SIG-M5 (cell line): ENCODE measurements at regions not wholly inside any gene's neighbourhood (a gene's known extent, or its start where the extent isn't known, plus 50 kb on each side); places are given as distances from the start of the nearest gene placed in this dataset.

Experiments used
- DNase-seq: peaks from one replicate; lab custom pipeline; 2025; lab: John Stamatoyannopoulos, UW

DNA sequence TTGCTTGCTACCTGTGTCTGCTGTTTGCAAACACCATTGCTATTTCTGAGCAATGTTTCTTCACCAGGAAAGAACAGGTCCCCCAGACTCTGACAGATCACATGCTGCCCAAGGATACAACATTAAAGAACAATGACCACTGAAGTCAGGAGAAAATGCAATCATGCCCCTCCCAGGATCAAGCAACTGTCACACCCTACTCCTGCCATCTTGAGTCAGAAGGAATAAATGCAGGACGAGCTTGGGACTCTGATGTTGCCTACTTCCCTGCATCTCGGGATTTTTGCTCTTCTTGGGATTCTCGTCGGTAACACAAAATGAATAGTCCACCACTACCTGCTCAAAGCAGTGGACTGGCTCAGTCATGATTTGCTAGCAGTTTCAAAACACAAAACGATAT is 490.6 kb downstream of the COG6 start:
- no peak for DNase-seq

DNA sequence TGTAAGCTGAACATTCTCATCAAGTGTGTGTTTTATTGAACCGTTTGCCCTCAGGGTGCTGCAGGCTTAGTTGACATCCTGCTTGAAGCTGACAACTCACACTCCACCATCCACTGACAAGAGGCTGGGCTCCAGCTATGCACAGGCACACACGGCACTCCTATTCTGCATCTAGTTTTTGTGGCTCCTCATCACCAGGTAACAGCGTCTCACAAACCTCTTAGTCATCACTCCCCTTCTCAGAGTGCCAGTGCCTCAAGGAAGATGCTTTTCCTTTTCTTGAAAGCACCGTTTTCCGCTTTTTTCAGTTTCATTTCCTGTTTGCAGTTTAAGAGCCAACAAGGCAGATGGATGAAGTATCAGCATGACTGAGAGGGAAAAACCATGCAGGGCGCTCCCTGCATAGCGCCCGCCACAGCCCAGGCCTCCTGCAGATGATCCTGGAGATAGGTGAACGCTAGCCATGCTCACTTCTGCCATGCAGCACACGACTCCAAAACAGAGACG is 491.2 kb downstream of the COG6 start:
- DNase-seq: no peak

DNA sequence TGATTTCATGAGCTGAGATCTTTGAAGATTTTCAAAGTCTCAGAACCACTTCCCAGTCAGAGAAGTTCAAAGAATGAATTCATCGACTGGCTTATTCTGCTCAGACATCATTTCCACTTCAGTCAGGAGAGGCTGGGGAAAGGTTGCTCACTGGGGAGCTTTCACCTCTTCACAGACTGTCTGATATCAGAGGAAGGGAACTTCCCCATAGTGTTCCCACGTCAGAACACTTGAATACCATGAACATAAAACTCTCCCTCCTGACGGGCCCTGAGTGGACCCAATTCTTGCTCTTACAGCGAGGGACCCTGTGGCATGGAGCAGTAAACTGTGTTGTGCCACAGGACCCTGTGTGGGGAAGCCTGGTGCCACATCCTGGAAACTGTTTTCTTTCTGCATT is 492.6 kb downstream of the COG6 start:
- no peak for DNase-seq

DNA sequence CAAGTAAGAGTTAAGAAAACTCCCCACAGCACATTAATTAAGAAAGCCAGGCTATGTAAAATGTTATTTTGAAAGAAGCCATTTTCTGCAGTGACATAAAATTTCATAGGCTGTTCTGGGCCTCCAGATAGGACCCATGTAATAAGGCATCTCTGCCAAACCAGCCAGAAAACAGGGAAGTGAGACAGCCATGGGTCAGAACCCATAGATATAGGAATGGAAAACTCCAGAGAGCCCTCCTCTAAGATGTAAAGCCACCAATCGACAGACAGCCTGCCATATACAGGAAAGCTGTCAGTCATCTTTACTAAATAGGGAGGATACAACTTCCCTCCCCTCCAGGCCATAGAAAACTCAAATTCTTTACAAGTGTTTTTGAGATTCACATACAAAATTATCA is 493.3 kb downstream of the COG6 start:
- DNase-seq: no peak

DNA sequence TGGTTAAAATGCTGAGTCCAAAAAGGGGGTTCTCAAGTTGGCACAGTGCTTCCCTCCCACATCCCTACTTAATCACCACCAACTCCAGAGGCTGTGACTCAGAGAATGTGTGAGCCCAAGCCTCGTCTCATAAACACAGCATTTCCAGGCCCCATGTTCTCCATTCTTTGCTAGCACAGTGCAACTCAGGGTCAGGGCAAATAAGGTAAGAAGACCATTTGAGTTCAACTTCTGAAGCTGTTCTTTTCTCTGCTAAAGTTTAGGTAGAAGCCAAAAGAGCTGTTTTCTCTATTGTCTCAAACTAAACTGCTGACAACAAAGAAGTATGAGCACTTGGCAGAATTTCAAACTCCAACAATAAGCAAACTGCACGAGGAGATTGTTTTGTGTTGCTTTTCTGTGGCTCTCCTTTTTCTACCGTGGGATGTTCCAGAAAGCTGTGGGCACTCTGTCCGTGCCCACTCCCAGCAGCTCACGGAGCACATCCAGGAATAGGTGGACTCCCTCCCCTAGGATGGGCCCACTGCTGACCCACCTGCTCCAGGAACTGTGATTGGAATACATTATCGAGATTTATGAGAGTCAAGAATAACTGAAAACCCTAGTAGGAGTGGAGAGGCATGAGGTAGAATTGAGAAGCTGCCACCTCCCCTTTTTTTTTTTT is 494.3 kb downstream of the COG6 start:
- DNase-seq: no peak

DNA sequence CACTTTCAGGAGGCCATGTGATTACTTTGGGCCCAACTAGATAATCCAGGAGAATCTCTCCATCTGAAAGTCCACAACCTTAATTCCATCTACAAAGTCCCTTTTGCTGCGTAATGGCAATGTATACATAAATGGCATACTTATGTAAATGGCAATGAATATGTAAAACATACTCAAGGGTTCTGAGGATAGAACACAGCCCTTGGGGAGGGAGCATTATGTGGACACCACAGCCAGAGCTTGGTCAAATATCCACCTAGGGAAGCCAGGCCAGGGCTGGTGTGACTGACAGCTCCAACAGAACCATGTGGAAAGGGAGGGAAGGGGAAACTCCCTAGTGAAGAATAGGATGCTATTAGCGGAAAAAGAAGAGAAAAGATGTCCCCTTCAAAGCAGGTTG is 496.2 kb downstream of the COG6 start:
- no peak for DNase-seq

DNA sequence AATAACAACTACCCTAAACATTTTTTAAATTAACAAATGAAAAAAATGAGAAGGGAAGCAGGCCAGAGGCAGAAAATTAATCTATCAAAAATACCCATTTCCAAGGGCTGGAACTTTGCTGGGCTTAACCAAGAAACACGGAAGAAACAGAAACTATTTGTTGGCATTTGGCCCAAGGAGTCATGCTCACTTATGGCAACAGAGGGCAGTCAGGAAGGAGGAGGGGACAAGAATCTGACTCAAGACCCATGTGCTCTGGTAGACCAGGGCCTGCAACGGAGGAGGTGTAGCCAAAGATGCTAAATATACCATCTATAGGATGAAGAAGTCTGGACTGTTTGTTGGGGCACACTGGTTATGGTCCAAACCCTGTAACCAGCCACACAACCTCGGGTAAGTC is 496.7 kb downstream of the COG6 start:
- DNase-seq: no peak

DNA sequence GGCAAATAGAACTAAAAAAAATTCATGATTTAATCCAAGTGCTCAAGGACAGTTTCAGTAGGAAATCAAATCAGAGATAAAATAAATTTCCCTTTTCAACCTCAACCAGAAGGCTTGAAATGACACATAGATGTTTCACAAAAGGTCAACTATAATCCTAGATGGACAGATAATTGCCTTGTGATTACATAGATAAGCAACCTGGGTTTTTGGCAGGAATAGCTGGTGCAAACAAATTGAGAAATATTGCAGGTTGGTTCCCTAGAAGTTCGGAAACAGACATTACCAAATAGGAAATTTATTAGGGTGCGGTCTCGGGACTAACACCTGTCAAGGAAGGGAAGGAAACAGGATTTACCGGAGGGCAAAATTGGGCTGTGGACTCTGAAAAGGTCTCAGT is 497.5 kb downstream of the COG6 start:
- no peak for DNase-seq

DNA sequence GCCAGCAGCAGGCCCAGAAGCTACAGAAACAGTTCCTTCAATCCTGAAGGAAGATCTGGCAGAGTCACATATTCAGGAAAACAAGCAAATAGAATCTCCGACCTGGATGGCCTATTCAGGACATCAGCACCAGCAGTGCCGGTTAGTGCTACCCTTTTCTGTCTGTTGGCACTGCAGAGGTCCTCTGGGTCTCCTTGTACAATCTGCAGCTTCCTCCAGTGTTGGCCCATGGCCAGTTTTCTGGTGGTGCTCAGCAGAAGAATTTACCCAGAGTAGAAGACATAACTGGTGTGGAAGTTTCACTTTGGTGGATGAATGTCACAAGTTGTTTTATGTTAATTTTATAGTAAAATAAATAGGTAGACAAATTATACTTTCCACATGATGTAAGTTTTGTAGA is 498.1 kb downstream of the COG6 start:
- no peak for DNase-seq

DNA sequence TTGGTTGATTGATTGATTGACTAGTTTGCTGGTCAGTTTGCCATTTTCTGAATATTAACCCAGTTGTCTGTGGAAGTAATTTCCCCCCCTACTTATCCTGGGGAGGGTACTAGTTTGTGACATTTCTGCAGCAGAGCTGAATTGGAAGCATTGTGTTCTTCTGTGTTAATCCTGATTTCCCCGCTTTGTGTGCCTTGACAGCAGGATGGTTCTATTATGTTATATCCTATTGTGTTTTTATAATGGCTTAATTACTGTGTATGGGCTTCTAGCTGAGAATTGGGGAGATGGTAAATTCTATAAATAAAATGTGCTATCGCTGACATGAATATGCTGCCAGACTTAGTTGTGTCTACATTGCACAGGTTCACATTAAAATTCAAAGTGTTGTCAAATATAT is 499.7 kb downstream of the COG6 start:
- DNase-seq: no peak

DNA sequence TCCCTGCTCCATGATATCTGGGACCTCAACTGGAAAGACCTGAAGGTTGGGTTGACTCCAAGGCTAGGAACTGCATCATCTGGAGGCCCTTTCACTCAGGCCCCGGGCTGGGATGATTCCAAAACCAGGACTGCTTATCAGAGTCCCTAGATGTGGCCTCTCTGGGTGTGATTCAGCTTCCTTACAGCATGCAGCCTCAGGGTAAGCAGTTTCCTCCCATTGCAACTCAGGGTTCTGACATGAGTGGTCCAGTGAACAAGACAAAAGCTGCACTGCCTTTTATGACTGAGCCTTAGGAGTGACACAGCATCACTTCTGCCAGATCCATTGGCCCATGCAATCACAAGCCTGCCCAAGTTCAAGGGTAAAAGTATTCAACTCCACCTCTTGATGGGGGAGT is 502.8 kb downstream of the COG6 start:
- no peak for DNase-seq

DNA sequence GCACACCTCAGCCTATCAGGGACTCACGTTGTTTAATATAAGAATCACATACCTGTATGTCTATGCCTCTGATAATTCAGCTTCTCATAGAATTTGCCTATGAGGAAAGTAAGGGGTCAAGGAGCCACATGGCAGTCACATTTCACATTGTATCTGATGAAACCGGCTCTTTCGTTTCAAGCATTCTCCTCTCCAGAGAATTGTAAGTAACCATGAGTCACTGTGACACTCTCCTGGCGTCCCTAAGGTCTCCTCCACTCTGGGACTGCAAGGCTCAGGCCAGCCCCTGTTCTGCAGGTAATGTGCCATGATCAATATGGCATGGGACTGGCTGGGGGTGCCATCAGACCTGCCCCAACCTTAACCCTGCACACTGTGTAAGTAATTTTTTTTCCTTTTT is 503.3 kb downstream of the COG6 start:
- no peak for DNase-seq

DNA sequence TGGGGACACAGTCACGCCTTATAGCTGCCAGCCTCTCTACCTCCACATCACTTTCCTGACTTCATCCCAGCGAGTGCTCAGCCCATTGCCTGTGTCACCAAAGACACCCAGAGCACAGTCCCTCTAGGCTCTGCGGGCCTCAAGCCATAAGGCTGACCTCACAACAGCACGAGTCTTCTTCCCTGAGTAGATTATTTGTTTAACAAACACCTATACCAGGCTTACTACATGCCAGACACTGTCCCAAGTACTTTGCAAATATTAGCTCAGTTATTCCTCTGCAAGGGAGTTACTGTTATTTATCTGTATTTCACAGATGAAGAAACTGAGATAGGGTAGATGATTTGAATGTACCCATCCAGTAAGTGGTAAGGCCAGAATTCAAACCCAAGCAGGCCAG is 504.3 kb downstream of the COG6 start:
- DNase-seq: no peak

DNA sequence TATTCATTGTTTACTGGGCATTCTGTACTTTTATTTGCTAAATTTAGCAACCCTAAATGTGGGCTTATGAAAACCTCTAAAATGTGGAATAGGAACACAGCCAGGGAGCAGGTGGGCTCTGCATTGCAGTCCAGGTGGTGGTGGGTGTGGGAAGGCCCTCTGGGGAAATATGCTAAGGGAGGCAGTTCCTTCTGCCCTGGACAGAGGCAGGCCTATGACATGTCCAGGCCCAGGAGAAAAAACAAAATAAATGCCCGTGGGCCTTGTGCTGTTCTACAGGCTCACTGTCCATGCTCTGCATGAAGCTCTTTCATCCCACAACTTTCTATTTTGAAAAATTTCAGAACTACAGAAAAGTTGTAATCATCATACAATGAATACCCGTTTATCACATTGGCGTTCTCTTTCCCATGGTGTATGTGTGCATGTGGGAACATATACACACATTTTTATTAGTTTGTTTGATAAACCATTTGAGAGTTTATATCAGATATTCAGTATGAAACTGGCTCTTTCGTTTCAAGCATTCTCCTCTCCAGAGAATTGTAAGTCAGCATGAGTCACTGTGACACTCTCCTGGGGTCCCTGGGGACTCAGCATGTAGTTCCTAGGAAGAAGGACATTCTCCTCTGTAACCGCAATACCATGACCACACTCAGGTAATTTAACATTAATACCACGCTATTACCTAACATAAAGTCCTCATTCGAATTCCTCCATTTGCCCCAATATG is 505.3 kb downstream of the COG6 start:
- no peak for DNase-seq

DNA sequence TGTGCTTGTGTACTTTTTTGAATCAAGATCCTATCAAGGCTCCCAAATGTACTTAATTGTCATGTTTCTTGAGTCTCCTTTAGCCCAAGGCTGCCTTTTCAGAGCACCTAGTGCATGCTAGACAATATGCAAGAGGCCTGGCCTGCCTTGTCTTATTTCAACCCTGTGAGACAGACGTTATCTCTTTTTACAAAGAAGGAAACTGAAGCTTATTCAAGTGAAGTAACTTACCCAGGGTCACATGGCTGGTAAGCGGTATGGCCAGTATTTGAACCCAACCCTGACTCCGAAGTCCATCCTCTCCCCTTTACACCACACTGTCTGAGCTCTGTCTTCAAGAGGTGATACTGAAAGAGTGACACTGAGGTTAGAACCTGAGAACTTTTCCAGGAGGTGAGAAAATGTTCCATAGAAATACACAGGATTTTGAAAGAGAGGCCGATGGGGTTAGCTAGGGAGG is 505.1 kb downstream of the FOXO1 start:
- no peak for DNase-seq

DNA sequence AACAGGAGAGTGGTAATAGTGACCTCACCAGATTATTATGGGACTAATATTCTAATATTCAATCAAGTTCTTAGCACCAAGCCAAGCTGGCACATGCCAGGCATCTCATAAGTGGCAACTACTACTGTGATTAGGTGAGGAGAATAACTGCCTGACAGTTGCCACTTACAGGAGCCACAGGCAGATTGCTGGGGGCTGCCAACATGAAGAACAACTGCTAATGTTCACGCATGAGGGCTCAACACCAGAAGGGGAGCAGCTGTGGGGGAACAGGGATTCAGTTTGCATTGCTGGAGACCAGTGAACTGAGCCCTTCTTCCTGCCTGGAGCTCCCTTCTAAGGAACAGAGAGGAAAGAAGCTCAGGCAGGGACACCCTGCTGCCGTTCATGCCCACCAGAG is 504.5 kb downstream of the FOXO1 start:
- DNase-seq: no peak

DNA sequence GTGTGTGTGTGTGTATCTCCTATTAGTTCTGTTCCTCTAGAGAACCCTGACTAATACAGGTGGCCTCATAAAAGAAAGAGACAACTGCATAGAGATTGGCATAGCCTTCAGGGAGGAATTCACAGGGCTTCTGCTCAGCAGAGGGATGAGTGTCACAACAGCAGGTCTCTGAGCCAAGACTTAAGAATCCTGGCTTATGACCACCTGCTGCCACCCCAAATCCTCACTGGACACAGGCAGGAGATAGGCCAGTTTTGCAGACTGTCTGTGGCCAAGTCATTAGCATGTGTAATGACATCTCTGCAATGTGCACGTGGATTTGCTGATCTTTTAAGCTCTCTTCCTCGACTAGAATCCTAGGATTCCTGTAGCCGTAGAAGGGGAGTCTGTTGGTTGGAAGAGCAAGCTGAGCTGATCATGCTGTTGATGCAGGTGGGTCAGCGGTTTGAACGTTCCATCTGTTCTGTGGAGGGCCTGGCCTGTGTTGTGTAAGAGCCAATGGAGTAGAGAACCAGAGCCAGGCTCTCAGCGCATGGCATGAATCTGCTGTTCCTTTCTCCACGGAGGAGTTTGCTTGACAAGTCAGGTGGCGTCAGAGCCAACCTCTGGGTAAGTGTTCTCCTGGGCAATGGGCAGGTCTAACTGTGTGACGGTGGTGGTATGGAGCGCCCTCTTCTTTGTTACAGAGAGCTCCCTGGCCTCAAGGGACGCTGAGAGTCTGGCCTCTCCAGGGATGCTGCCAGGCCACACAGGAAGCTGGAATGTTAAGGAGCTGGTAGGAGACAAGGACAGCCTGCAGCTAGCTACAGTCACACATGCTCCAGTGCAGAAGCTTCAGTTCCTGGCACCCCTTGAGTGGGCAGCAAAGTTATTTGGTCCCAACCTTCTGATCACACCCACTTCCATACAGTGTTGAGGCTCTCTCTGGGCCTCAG is 503.1 kb downstream of the FOXO1 start:
- no peak for DNase-seq

DNA sequence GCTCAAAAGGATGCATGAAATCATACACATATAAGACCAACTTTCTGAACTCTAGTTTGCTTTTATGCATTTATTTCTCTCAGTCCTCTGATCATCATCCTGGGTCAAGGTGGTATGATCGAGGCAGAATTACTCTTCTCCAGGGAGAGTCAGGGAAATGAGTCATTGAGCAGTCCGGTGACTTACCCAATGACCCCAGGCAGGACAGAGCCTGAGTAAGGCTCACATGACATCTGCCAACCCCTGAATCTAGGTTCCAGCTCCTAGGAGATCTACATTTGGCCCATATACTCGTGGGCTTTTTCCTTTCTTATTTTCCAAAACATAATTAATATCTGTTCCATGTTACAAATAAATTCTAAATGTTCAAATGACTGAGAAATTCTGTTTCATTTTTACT is 502.3 kb downstream of the FOXO1 start:
- DNase-seq: no peak

DNA sequence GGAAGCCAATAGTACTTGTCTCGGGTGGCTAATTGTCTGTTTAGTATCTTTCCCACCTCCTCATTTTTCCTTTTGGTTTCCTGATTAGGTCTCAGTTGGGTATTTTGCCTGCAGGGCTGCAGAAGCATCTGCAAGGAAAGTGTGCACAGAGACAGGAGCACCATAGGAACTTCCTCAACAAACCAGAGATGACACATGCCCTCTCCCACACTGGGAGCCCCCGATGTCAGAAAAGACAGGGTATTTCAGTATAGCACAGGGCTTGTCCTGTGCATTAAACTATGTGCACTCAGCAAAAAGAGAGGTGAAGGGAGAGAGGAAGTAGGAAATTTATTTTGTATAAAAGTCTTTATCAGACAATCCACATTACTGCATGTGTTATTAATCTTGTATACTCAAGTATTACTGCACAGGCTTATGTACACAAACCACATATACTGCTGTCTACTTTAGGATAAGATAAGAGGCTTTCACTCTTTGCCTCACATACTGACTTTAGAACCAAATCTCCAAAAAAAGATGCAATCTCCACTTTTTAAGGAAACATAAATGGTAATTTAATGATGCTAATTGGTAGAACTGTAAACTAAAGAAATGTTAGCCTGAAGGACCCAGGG is 501.0 kb downstream of the FOXO1 start:
- DNase-seq: no peak

DNA sequence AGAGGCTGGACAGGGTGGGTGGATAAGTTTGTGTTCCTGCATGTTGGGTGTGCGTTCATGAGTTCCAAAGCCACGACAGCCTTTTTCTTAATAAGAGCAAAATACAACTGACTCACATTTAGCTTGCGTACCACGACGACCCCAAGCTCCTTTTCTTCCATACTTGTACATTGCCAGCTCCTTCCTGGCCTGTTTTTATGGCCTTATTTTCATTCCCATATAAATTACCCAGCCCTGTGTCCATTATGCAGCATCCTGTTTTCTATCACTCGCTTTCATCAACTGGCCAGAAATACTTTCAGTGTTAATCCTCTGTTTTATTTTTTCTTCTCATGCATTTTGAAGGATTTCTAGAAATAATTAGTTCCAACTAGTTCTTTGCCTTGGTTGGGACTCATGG is 499.1 kb downstream of the FOXO1 start:
- no peak for DNase-seq

DNA sequence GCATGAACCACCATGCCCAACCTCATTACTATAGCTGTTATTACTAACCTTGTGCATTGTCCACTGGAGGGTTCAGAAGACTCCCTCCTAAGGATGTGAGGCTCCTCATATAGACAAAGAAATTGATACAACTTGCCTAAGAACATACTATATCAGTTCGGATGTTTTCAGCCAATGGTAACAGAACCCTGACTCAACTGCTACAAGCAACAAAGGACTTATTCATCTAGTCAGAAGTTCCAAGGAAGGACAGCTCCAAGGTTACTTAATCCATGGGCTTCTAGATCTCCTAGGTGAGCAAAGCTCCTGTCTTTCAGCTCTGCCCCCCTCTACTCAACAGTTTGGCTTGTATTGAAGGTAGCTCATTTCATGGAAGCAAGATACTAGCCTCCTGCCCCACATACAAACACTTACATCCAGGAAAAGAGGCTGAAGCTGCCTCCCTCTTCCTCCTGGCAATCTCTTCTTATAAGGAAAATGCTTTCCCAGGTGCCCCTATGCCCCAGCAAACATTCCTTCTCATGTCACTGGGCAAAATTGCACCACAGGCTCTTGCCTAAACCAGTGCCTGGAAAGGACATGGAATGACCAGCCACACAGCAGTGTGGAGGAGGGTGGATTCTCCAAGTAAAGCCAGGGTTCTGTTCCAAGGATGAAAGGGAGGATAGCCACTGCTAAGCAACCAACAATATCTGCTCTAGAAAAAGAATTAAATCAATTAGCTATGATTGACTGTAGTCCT is 497.8 kb downstream of the FOXO1 start:
- no peak for DNase-seq

DNA sequence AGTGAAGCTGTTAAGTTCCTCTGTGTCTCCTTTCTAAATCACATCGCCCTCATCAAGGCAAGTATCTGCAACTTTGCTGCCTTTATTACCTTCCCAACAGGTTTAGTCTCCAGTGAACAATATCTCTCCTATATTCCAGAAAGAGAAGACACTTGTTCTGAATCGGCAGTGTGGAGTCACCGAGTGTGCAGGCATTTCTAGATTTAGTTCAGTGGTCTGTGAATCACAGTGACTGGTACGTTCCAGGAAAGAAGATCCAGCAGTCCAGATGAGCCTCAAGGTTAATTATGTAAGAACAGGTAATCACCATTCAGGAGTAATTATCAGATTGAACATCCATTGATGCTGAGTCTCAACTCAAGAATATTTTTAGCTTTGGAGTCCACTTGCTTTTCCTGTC is 497.0 kb downstream of the FOXO1 start:
- no peak for DNase-seq
